Breast epithelium (tissue), 3 donors: ENCODE measurements at regions not wholly inside any gene's neighbourhood (a gene's known extent, or its start where the extent isn't known, plus 50 kb on each side); places are given as distances from the start of the nearest gene placed in this dataset.

ENCODE experiments used
- CTCF ChIP-seq, 3 donors: fragments of 450-650 bp; IDR thresholded peaks; one replicate each; pipeline ENCODE4 v1.5.1; 2016 to 2017; ENCODE audit warnings: antibody characterized with exemption in 3 of 3, mild to moderate bottlenecking in 3 of 3, moderate library complexity in 3 of 3
- POLR2A ChIP-seq: fragments of 450-650 bp; IDR thresholded peaks from one replicate; pipeline ENCODE4 v1.6.1; 2016; ENCODE audit warnings: antibody characterized with exemption, mild to moderate bottlenecking, moderate library complexity

- TF ChIP-seq CTCF (IDR thresholded peaks at IDR 0.05), result no peak
- no peak for TF ChIP-seq POLR2A
Observed at GRCh38 chr6:98487612-98488011, 346.8 kb upstream of the POU3F2 start.
